ENCODE measurements at regions not wholly inside any gene's neighbourhood (a gene's known extent, or its start where the extent isn't known, plus 50 kb on each side); places are given as distances from the start of the nearest gene placed in this dataset.

GRCh38 chr2:48250474-48250844 is 64.0 kb upstream of the FOXN2 start (continued):
- TF ChIP-seq, protein P1, sequence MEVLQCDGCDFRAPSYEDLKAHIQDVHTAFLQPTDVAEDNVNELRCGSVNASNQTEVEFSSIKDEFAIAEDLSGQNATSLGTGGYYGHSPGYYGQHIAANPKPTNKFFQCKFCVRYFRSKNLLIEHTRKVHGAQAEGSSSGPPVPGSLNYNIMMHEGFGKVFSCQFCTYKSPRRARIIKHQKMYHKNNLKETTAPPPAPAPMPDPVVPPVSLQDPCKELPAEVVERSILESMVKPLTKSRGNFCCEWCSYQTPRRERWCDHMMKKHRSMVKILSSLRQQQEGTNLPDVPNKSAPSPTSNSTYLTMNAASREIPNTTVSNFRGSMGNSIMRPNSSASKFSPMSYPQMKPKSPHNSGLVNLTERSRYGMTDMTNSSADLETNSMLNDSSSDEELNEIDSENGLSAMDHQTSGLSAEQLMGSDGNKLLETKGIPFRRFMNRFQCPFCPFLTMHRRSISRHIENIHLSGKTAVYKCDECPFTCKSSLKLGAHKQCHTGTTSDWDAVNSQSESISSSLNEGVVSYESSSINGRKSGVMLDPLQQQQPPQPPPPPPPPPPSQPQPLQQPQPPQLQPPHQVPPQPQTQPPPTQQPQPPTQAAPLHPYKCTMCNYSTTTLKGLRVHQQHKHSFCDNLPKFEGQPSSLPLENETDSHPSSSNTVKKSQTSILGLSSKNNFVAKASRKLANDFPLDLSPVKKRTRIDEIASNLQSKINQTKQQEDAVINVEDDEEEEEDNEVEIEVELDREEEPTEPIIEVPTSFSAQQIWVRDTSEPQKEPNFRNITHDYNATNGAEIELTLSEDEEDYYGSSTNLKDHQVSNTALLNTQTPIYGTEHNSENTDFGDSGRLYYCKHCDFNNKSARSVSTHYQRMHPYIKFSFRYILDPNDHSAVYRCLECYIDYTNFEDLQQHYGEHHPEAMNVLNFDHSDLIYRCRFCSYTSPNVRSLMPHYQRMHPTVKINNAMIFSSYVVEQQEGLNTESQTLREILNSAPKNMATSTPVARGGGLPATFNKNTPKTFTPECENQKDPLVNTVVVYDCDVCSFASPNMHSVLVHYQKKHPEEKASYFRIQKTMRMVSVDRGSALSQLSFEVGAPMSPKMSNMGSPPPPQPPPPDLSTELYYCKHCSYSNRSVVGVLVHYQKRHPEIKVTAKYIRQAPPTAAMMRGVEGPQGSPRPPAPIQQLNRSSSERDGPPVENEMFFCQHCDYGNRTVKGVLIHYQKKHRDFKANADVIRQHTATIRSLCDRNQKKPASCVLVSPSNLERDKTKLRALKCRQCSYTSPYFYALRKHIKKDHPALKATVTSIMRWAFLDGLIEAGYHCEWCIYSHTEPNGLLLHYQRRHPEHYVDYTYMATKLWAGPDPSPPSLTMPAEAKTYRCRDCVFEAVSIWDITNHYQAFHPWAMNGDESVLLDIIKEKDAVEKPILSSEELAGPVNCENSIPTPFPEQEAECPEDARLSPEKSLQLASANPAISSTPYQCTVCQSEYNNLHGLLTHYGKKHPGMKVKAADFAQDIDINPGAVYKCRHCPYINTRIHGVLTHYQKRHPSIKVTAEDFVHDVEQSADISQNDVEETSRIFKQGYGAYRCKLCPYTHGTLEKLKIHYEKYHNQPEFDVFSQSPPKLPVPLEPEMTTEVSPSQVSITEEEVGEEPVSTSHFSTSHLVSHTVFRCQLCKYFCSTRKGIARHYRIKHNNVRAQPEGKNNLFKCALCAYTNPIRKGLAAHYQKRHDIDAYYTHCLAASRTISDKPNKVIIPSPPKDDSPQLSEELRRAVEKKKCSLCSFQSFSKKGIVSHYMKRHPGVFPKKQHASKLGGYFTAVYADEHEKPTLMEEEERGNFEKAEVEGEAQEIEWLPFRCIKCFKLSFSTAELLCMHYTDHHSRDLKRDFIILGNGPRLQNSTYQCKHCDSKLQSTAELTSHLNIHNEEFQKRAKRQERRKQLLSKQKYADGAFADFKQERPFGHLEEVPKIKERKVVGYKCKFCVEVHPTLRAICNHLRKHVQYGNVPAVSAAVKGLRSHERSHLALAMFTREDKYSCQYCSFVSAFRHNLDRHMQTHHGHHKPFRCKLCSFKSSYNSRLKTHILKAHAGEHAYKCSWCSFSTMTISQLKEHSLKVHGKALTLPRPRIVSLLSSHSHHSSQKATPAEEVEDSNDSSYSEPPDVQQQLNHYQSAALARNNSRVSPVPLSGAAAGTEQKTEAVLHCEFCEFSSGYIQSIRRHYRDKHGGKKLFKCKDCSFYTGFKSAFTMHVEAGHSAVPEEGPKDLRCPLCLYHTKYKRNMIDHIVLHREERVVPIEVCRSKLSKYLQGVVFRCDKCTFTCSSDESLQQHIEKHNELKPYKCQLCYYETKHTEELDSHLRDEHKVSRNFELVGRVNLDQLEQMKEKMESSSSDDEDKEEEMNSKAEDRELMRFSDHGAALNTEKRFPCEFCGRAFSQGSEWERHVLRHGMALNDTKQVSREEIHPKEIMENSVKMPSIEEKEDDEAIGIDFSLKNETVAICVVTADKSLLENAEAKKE (CRISPR knock-in tag; IDR thresholded peaks at IDR 0.05) = no peak
- no peak for TF ChIP-seq ZNF114 (CRISPR knock-in tag; IDR thresholded peaks at IDR 0.05)
- TF ChIP-seq CREB1 (CRISPR knock-in tag; IDR thresholded peaks at IDR 0.05; ENCODE audit: low read depth) = no peak
- TF ChIP-seq STAT1 (IDR thresholded peaks at IDR 0.05; ENCODE audit: unreplicated experiment) = no peak

DNA sequence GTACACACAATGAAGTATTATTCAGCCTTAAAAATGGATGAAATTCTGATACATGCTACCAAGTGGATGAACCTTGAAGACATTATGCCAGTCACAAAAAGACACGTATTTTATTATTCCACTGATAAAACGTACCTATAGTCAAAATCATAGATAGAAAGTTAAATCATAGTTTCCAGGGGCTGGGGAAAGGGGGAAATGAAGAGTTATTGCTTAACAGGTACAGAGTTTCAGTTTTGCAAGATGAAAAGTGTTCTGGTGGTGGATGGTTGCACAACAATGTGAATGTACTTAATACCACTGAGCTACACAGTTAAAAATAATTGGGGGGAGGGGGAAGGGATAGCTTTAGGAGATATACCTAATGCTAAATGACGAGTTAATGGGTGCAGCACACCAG is 63.5 kb upstream of the FOXN2 start:
- H3K4me3 Mint-ChIP-seq = no peak overlapping the region
- no peak for TF ChIP-seq CREB1 (CRISPR knock-in tag; IDR thresholded peaks at IDR 0.05; ENCODE audit: low read depth)
- no peak for TF ChIP-seq ZNF114 (CRISPR knock-in tag; IDR thresholded peaks at IDR 0.05)
- no peak for TF ChIP-seq POLR2AphosphoS5 (IDR thresholded peaks at IDR 0.05; ENCODE audit: low read depth)
- no peak for TF ChIP-seq STAT1 (IDR thresholded peaks at IDR 0.05; ENCODE audit: unreplicated experiment)
- TF ChIP-seq EZH2phosphoT487 (IDR thresholded peaks at IDR 0.05; ENCODE audit: unreplicated experiment) = no peak
- TF ChIP-seq ZNF331 (CRISPR knock-in tag; IDR thresholded peaks at IDR 0.05; ENCODE audit: low read depth) = no peak
- TF ChIP-seq EZH2 (IDR thresholded peaks at IDR 0.05; ENCODE audit: low read depth, unreplicated experiment) = no peak
- no peaks in the 10 kb centered on the region for H3K36me3 ChIP-seq (ENCODE audit: insufficient read depth)
- H4K20me1 ChIP-seq (replicated peaks; ENCODE audit: insufficient read depth) = no peaks in the 10 kb centered on the region
- no peak overlapping the region for H3K27ac Mint-ChIP-seq
- H3K27ac ChIP-seq (ENCODE audit: low read depth) = no peak overlapping the region
- ATAC-seq = no peak
- no peaks in the 10 kb centered on the region for H3K9me3 Mint-ChIP-seq
- H3K36me3 Mint-ChIP-seq (ENCODE audit: low read depth) = no peaks in the 10 kb centered on the region
- no peaks in the 10 kb centered on the region for H3K27me3 Mint-ChIP-seq (ENCODE audit: insufficient read depth, low read depth, poor library complexity)
- H3K9me2 ChIP-seq (ENCODE audit: insufficient read depth) = peaks cover 6% of the 10 kb centered on the region; the same call in 1 of the 2 replicates
- peaks cover 6% of the 10 kb centered on the region for H3K4me1 ChIP-seq (ENCODE audit: insufficient read depth)
- no peaks in the 10 kb centered on the region for H3F3A ChIP-seq (replicated peaks; ENCODE audit: low read depth)
- no peak overlapping the region for H2AFZ ChIP-seq
- peaks cover 10% of the 10 kb centered on the region for H3K4me1 Mint-ChIP-seq
- H3K27me3 ChIP-seq (ENCODE audit: insufficient read depth) = no peaks in the 10 kb centered on the region
- no peak overlapping the region for H3K4me2 ChIP-seq
- H3K4me3 ChIP-seq = no peak overlapping the region
- no peaks in the 10 kb centered on the region for H3K79me2 ChIP-seq (replicated peaks; ENCODE audit: insufficient read depth)
- DNase-seq (ENCODE audit: low spot score) = no peak

All from GM23338 (cell line).